ENCODE measurements at regions not wholly inside any gene's neighbourhood (a gene's known extent, or its start where the extent isn't known, plus 50 kb on each side); places are given as distances from the start of the nearest gene placed in this dataset.

GRCh38 chr2:188079196-188079595, 212.5 kb upstream of the GULP1 start:
- no peaks in the 10 kb centered on the region for H3K9me3 ChIP-seq
- no peaks in the 10 kb centered on the region for H3K4me1 ChIP-seq (replicated peaks)
- no peaks in the 10 kb centered on the region for H3K27me3 ChIP-seq (replicated peaks; ENCODE audit: insufficient read depth)
- no peak for DNase-seq (ENCODE audit: low spot score)
- H3K36me3 ChIP-seq = no peaks in the 10 kb centered on the region
- no peak overlapping the region for H3K27ac ChIP-seq
- intact Hi-C loops (cut with DNase I) = no loop called here
- WGBS = 82% methylated on average over 1 of the region's 1 CpG
- no peak overlapping the region for H3K4me3 ChIP-seq
- TF ChIP-seq CTCF (IDR thresholded peaks at IDR 0.05) (no peak), POLR2AphosphoS5 (IDR thresholded peaks at IDR 0.05) (no peak), POLR2A (IDR thresholded peaks at IDR 0.05) (no peak)

DNA sequence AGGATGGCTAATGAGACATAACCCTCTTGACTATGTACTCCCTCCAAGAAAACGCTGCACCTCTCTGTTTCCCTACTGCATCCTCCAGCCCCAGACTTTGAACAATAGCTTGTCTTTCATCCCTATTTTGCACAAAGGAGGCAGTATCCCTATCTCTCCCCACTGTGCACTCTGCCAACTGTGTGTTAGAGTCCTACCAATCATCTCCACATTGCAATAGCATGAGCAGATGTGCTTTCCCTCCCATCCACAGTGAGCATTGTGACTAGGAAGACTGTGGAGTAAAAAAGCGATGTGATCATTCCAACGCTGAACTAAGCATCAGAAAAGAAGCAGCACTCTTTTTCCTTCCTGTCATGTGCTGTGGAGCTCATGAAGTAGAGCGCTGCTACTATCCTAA, 206.3 kb upstream of the GULP1 start:
- no peaks in the 10 kb centered on the region for H3K36me3 ChIP-seq
- H3K4me1 ChIP-seq (replicated peaks) = no peaks in the 10 kb centered on the region
- no peak overlapping the region for H3K27ac ChIP-seq
- no peak for DNase-seq (ENCODE audit: low spot score)
- TF ChIP-seq CTCF (IDR thresholded peaks at IDR 0.05) (no peak), POLR2A (IDR thresholded peaks at IDR 0.05) (no peak), POLR2AphosphoS5 (IDR thresholded peaks at IDR 0.05) (no peak)
- no peaks in the 10 kb centered on the region for H3K9me3 ChIP-seq
- H3K27me3 ChIP-seq (replicated peaks; ENCODE audit: insufficient read depth) = no peaks in the 10 kb centered on the region
- intact Hi-C loops (cut with DNase I) = loop anchor here (5.0 kb wide), 1 partner anchor 258 kb away; no protein-coding TSS in a partner anchor
- 70% methylated on average over 4 of the region's 4 CpGs for WGBS
- H3K4me3 ChIP-seq = no peak overlapping the region

- 51% methylated on average over 2 of the region's 2 CpGs for WGBS
- Histone ChIP-seq H3K27me3 (replicated peaks; ENCODE audit: insufficient read depth) (no peaks in the 10 kb centered on the region), H3K9me3 (no peaks in the 10 kb centered on the region), H3K4me1 (replicated peaks) (no peaks in the 10 kb centered on the region), H3K27ac (no peak overlapping the region), H3K4me3 (no peak overlapping the region), H3K36me3 (no peaks in the 10 kb centered on the region)
- no peak for DNase-seq (ENCODE audit: low spot score)
- TF ChIP-seq CTCF (IDR thresholded peaks at IDR 0.05) (no peak), POLR2AphosphoS5 (IDR thresholded peaks at IDR 0.05) (no peak), POLR2A (IDR thresholded peaks at IDR 0.05) (no peak)
- intact Hi-C loops (cut with DNase I) = loop anchor here (5.0 kb wide), 1 partner anchor 263 kb away; no protein-coding TSS in a partner anchor
These were observed 201.8 kb upstream of the GULP1 start for GRCh38 chr2:188089901-188090300.

GRCh38 chr2:188091220-188091619, 200.5 kb upstream of the GULP1 start:
- no peak overlapping the region for H3K27ac ChIP-seq
- intact Hi-C loops (cut with DNase I) = no loop called here
- DNase-seq (ENCODE audit: low spot score) = no peak
- no peaks in the 10 kb centered on the region for H3K4me1 ChIP-seq (replicated peaks)
- H3K36me3 ChIP-seq = no peaks in the 10 kb centered on the region
- no peaks in the 10 kb centered on the region for H3K27me3 ChIP-seq (replicated peaks; ENCODE audit: insufficient read depth)
- no peaks in the 10 kb centered on the region for H3K9me3 ChIP-seq
- no peak overlapping the region for H3K4me3 ChIP-seq
- TF ChIP-seq CTCF (IDR thresholded peaks at IDR 0.05) = no peak
- no peak for TF ChIP-seq POLR2A (IDR thresholded peaks at IDR 0.05)
- no peak for TF ChIP-seq POLR2AphosphoS5 (IDR thresholded peaks at IDR 0.05)

GRCh38 chr2:188092734-188093133, 198.9 kb upstream of the GULP1 start:
- TF ChIP-seq POLR2AphosphoS5 (IDR thresholded peaks at IDR 0.05) (no peak), POLR2A (IDR thresholded peaks at IDR 0.05) (no peak), CTCF (IDR thresholded peaks at IDR 0.05) (no peak)
- Histone ChIP-seq H3K36me3 (no peaks in the 10 kb centered on the region), H3K27me3 (replicated peaks; ENCODE audit: insufficient read depth) (no peaks in the 10 kb centered on the region), H3K9me3 (no peaks in the 10 kb centered on the region), H3K27ac (no peak overlapping the region), H3K4me1 (replicated peaks) (no peaks in the 10 kb centered on the region), H3K4me3 (no peak overlapping the region)
- DNase-seq (ENCODE audit: low spot score) = no peak
- 82% methylated on average over 2 of the region's 2 CpGs for WGBS
- intact Hi-C loops (cut with DNase I) = no loop called here
